ENCODE measurements at regions not wholly inside any gene's neighbourhood (a gene's known extent, or its start where the extent isn't known, plus 50 kb on each side); places are given as distances from the start of the nearest gene placed in this dataset.

DNA sequence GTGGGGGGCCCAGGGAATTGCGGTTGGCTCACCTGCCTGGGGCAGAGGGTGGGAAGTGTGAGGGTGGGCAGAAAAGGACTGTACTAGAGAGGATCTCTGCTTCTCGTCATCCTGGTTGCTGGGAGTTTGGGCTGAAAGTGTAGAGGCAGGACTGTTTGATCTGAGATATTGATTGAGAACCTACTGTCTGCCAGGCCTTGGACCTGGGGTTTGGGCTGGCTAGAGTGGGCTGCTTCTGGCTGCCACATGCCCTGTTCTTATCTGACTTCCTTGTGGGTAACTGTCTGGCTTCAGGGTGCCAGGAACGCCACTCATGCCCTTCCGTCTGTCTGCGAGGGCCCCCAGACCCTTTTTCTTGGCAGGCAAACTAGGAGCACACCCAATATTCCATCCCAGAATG is 200.9 kb downstream of the FOXD2 start:
- TF ChIP-seq FOXP2 (optimal IDR thresholded peaks at IDR 0.05; ENCODE audit: borderline replicate concordance, extremely low read depth, extremely low read length, insufficient read depth) (no peak), TAF1 (IDR thresholded peaks at IDR 0.05; ENCODE audit: borderline replicate concordance, insufficient read depth, low read length) (no peak), SIN3A (IDR thresholded peaks at IDR 0.05; ENCODE audit: borderline replicate concordance, insufficient read depth, low read length) (no peak), POLR2AphosphoS5 (IDR thresholded peaks at IDR 0.05; ENCODE audit: low read depth, low read length) (no peak)
- TF ChIP-seq, protein P1, sequence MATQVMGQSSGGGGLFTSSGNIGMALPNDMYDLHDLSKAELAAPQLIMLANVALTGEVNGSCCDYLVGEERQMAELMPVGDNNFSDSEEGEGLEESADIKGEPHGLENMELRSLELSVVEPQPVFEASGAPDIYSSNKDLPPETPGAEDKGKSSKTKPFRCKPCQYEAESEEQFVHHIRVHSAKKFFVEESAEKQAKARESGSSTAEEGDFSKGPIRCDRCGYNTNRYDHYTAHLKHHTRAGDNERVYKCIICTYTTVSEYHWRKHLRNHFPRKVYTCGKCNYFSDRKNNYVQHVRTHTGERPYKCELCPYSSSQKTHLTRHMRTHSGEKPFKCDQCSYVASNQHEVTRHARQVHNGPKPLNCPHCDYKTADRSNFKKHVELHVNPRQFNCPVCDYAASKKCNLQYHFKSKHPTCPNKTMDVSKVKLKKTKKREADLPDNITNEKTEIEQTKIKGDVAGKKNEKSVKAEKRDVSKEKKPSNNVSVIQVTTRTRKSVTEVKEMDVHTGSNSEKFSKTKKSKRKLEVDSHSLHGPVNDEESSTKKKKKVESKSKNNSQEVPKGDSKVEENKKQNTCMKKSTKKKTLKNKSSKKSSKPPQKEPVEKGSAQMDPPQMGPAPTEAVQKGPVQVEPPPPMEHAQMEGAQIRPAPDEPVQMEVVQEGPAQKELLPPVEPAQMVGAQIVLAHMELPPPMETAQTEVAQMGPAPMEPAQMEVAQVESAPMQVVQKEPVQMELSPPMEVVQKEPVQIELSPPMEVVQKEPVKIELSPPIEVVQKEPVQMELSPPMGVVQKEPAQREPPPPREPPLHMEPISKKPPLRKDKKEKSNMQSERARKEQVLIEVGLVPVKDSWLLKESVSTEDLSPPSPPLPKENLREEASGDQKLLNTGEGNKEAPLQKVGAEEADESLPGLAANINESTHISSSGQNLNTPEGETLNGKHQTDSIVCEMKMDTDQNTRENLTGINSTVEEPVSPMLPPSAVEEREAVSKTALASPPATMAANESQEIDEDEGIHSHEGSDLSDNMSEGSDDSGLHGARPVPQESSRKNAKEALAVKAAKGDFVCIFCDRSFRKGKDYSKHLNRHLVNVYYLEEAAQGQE (IDR thresholded peaks at IDR 0.05; ENCODE audit: insufficient read depth in 1 of 2, low read depth in 2 of 2, low read length in 2 of 2) = no peak

- TF ChIP-seq FOXP2 (optimal IDR thresholded peaks at IDR 0.05; ENCODE audit: borderline replicate concordance, extremely low read depth, extremely low read length, insufficient read depth) = no peak
- TF ChIP-seq, protein P1 (IDR thresholded peaks at IDR 0.05; ENCODE audit: insufficient read depth in 1 of 2, low read depth in 2 of 2, low read length in 2 of 2) = no peak
- TF ChIP-seq SIN3A (IDR thresholded peaks at IDR 0.05; ENCODE audit: borderline replicate concordance, insufficient read depth, low read length) = no peak
- no peak for TF ChIP-seq TAF1 (IDR thresholded peaks at IDR 0.05; ENCODE audit: borderline replicate concordance, insufficient read depth, low read length)
- TF ChIP-seq POLR2AphosphoS5 (IDR thresholded peaks at IDR 0.05; ENCODE audit: low read depth, low read length) = no peak
Measured at GRCh38 chr1:47643306-47644211, 205.7 kb downstream of the FOXD2 start.

- no peak for TF ChIP-seq POLR2AphosphoS5 (IDR thresholded peaks at IDR 0.05; ENCODE audit: low read depth, low read length)
- TF ChIP-seq, protein P1 (IDR thresholded peaks at IDR 0.05; ENCODE audit: insufficient read depth in 1 of 2, low read depth in 2 of 2, low read length in 2 of 2) = no peak
Measured at GRCh38 chr1:47644212-47644573, 206.3 kb downstream of the FOXD2 start.

- no peak for TF ChIP-seq FOXP2 (optimal IDR thresholded peaks at IDR 0.05; ENCODE audit: borderline replicate concordance, extremely low read depth, extremely low read length, insufficient read depth)
- TF ChIP-seq TAF1 (IDR thresholded peaks at IDR 0.05; ENCODE audit: borderline replicate concordance, insufficient read depth, low read length) = no peak
- no peak for TF ChIP-seq SIN3A (IDR thresholded peaks at IDR 0.05; ENCODE audit: borderline replicate concordance, insufficient read depth, low read length)
- TF ChIP-seq, protein P1 (IDR thresholded peaks at IDR 0.05; ENCODE audit: insufficient read depth in 1 of 2, low read depth in 2 of 2, low read length in 2 of 2) = no peak
- no peak for TF ChIP-seq POLR2AphosphoS5 (IDR thresholded peaks at IDR 0.05; ENCODE audit: low read depth, low read length)
Measured at GRCh38 chr1:47645151-47645550, 207.3 kb downstream of the FOXD2 start.
